ENCODE measurements at regions not wholly inside any gene's neighbourhood (a gene's known extent, or its start where the extent isn't known, plus 50 kb on each side); places are given as distances from the start of the nearest gene placed in this dataset.

DNA sequence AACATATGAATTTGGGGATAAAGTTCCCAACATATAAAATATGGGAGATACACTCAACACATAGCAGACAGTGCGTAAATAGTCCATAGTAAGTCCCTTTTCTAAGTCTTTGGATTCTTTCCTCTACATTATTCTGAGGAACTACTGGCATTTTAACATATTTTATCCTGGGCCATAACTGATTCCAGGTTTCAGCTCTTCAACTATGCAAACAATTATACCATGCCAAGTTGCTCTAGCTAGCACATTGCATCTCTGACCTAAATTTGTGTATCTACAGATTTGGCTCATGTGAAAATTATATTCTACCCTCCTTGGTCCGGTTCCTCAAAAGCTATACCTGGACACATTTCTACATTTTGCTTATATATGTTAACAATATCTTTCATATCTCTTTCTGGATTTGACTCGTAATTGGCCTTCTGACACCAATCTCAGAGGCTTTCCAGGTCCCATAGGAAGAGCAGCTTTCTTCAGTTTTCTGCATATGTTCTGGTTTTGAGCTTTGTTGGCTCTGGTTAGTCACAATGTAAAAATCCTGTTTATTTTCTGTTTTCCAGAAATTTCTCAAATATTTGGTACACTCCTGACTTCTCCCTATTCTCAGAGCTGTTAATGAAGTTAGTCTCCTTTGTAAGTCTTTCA, 305.4 kb downstream of the BMP4 start:
- TF ChIP-seq POLR2A (IDR thresholded peaks at IDR 0.05) = no peak
- no peak for TF ChIP-seq EP300 (IDR thresholded peaks at IDR 0.05)
- H3K4me1 ChIP-seq (ENCODE audit: insufficient read depth) = no peaks in the 10 kb centered on the region
- H3K27me3 ChIP-seq = peaks cover 2% of the 10 kb centered on the region
- intact Hi-C loops (cut with DNase I) = no loop called here
- DNase-seq = no peak
- H3K9me3 ChIP-seq = no peaks in the 10 kb centered on the region
- H3K36me3 ChIP-seq = no peaks in the 10 kb centered on the region
- no peak overlapping the region for H3K27ac ChIP-seq
- WGBS, 3 donors = 72 to 82% (median 76%) methylated on average over 3 of the region's 3 CpGs
- H3K4me3 ChIP-seq = no peak overlapping the region

- DNase-seq = no peak
- Histone ChIP-seq H3K27me3 (peaks cover 2% of the 10 kb centered on the region), H3K27ac (no peak overlapping the region), H3K9me3 (no peaks in the 10 kb centered on the region), H3K4me3 (no peak overlapping the region), H3K36me3 (no peaks in the 10 kb centered on the region), H3K4me1 (ENCODE audit: insufficient read depth) (no peaks in the 10 kb centered on the region)
- intact Hi-C loops (cut with DNase I) = no loop called here
- TF ChIP-seq CTCF (IDR thresholded peaks at IDR 0.05) (no peak), POLR2A (IDR thresholded peaks at IDR 0.05) (no peak), EP300 (IDR thresholded peaks at IDR 0.05) (no peak)
These were observed 309.7 kb downstream of the BMP4 start for GRCh38 chr14:53646925-53647324.

DNA sequence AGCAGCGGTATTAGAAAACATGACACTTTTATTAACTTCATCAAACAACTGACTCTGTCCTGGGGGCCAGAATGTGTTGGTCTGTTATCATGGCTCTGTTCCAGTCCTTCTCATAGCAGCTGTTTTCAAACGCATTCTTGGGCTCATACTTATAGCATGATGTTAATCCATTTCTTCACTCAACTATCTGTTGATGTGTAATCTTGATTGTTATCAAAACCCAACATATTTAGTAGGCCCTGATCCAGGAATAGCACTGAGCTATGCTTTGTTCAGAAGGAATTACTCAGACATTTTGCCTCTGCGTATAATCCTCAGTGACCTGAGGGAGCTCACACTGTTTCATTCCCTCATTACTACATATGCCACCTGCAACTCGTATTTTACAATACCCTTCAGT, 315.9 kb downstream of the BMP4 start:
- H3K4me1 ChIP-seq (ENCODE audit: insufficient read depth) = no peaks in the 10 kb centered on the region
- H3K27me3 ChIP-seq = no peaks in the 10 kb centered on the region
- no peak overlapping the region for H3K4me3 ChIP-seq
- WGBS, 3 donors = 71 to 76% (median 74%) methylated on average over 4 of the region's 4 CpGs
- H3K9me3 ChIP-seq = no peaks in the 10 kb centered on the region
- H3K27ac ChIP-seq = no peak overlapping the region
- DNase-seq = no peak
- TF ChIP-seq CTCF (IDR thresholded peaks at IDR 0.05) = no peak
- TF ChIP-seq POLR2A (IDR thresholded peaks at IDR 0.05) = no peak
- TF ChIP-seq EP300 (IDR thresholded peaks at IDR 0.05) = no peak
- intact Hi-C loops (cut with DNase I) = no loop called here
- H3K36me3 ChIP-seq = no peaks in the 10 kb centered on the region

DNA sequence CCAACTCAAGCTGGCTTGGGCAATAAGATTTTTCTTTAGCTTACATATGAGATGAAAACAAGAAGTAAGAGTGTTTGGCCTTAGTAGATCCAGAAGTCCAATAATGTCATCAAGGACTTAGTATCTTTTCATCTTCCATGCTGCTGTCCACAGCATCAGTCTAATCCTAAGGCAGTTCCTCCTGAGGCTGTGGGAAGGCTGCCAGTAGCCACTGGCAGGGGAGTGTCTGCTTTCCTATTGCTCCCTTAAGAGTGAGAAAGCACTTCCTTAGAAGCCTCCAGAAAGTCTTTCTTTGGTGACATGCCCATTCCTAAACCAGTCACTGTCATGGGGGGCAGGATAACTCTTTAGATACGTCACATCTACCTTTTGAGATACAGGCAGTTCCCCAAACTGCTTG, 317.7 kb downstream of the BMP4 start:
- Histone ChIP-seq H3K9me3 (no peaks in the 10 kb centered on the region), H3K4me1 (ENCODE audit: insufficient read depth) (no peaks in the 10 kb centered on the region), H3K36me3 (no peaks in the 10 kb centered on the region), H3K4me3 (no peak overlapping the region), H3K27me3 (no peaks in the 10 kb centered on the region), H3K27ac (no peak overlapping the region)
- WGBS, 3 donors = 92 to 98% (median 94%) methylated on average over 1 of the region's 1 CpG
- TF ChIP-seq POLR2A (IDR thresholded peaks at IDR 0.05) (no peak), EP300 (IDR thresholded peaks at IDR 0.05) (no peak), CTCF (IDR thresholded peaks at IDR 0.05) (no peak)
- intact Hi-C loops (cut with DNase I) = no loop called here
- no peak for DNase-seq

DNA sequence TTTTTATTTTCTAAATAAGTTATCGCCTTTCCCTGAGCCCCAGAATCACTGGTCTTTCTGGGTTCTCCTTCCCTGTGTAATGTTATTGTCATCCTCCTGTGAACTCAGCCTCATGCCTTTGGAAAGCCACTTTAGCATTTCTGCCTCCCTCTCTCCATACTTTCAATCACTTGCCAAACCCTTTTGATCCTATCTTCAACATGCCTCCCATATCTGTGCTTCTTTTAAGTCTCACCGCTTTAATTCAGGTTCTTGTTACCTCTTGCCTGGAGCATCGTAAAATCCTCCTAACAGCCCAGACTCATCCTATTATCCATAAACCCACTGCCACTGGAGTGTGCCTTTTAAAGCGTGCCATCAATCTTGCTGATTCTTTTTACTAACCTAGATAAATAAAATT, 321.8 kb downstream of the BMP4 start:
- no peak overlapping the region for H3K4me3 ChIP-seq
- H3K27me3 ChIP-seq = no peaks in the 10 kb centered on the region
- no peaks in the 10 kb centered on the region for H3K36me3 ChIP-seq
- WGBS, 3 donors = 94 to 97% (median 94%) methylated on average over 4 of the region's 4 CpGs
- H3K9me3 ChIP-seq = no peaks in the 10 kb centered on the region
- no peaks in the 10 kb centered on the region for H3K4me1 ChIP-seq (ENCODE audit: insufficient read depth)
- intact Hi-C loops (cut with DNase I) = no loop called here
- no peak overlapping the region for H3K27ac ChIP-seq
- DNase-seq = no peak
- TF ChIP-seq CTCF (IDR thresholded peaks at IDR 0.05) (no peak), POLR2A (IDR thresholded peaks at IDR 0.05) (no peak), EP300 (IDR thresholded peaks at IDR 0.05) (no peak)

All from ovary (tissue), 7 donors.